A549 (cell line): ENCODE measurements at regions not wholly inside any gene's neighbourhood (a gene's known extent, or its start where the extent isn't known, plus 50 kb on each side); places are given as distances from the start of the nearest gene placed in this dataset.

Experiments used
- ATAC-seq, 2 experiments: fragments of 200-7000 bp in 1 of 2; fragments of >200 bp in 1 of 2; cut with Nextera tagmentation in 1 of 2; cut with Tn5 transposase in 1 of 2; 3 replicates each; pipeline versions ENCODE4 v1.8.0 to v1.9.1; 2018 to 2020; ENCODE audit warnings: mild to moderate bottlenecking in 1 of 2, moderate library complexity in 1 of 2
- CTCF ChIA-PET: fragments of 300-600 bp; sonication (Branson Sonifier 250); formaldehyde crosslinking; extraction: SDS; loops from one replicate; lab custom pipeline; 2021; ENCODE audit warnings: antibody characterized with exemption, inconsistent platforms; lab: Yijun Ruan, JAX
- POLR2A ChIA-PET: fragments of 350-600 bp; formaldehyde crosslinking; extraction: SDS; loops from one replicate; lab custom pipeline; 2021; ENCODE audit warnings: antibody characterized with exemption, inconsistent platforms; lab: Yijun Ruan, JAX
- DNase-seq, 2 experiments: peaks; one replicate each; pipeline versions ENCODE4 v3.0.0 to v3.0.0-alpha.2; 2011 to 2016; ENCODE audit warnings: low read depth in 1 of 2, low spot score in 1 of 2
- FAIRE-seq: peaks from 2 replicates; lab custom pipeline; 2011; peaks lifted over from hg19 to GRCh38; lab: Jason Lieb, UNC
- H3K27ac ChIP-seq, 2 experiments: fragments of >200 bp; sonication (Bioruptor Twin); formaldehyde crosslinking; 3 replicates each; pipeline ENCODE4 v1.5.1; 2016 to 2017
- H3K4me1 ChIP-seq: fragments of >200 bp; sonication (Bioruptor Twin); formaldehyde crosslinking; 3 replicates; pipeline ENCODE4 v1.6.1; 2016
- H3K4me2 ChIP-seq: fragments of >200 bp; sonication (Bioruptor Twin); formaldehyde crosslinking; 3 replicates; pipeline ENCODE4 v1.6.1; 2016
- H3K4me3 ChIP-seq: fragments of >200 bp; sonication (Bioruptor Twin); formaldehyde crosslinking; 3 replicates; pipeline ENCODE4 v1.5.1; 2016
- H3K9me3 ChIP-seq: fragments of >200 bp; sonication (Bioruptor Twin); formaldehyde crosslinking; 3 replicates; pipeline ENCODE4 v1.6.1; 2016
- CBX2 ChIP-seq: fragments of 200-600 bp; sonication (generic); IDR thresholded peaks from 2 replicates; pipeline ENCODE4 v1.6.1; 2016; ENCODE audit warnings: low read depth, mild to moderate bottlenecking, borderline replicate concordance
- CHD4 ChIP-seq: fragments of 200-600 bp; sonication (generic); IDR thresholded peaks from 2 replicates; pipeline ENCODE4 v1.6.1; 2016; ENCODE audit warnings: antibody characterized with exemption, mild to moderate bottlenecking, borderline replicate concordance
- EHF ChIP-seq: fragments of 250-450 bp; sonication (Bioruptor Pico); IDR thresholded peaks from 2 replicates; pipeline ENCODE4 v1.5.0; 2020; ENCODE audit warnings: mild to moderate bottlenecking
- EP300 ChIP-seq, 2 experiments: fragments of >200 bp; sonication (Bioruptor Twin); formaldehyde crosslinking; IDR thresholded peaks; 2 replicates in 1 of 2; 3 replicates in 1 of 2; pipeline ENCODE4 v1.6.1; 2016 to 2017
- FOXS1 ChIP-seq: fragments of 250-450 bp; sonication (Bioruptor Pico); IDR thresholded peaks from 2 replicates; pipeline ENCODE4 v1.5.0; 2020; ENCODE audit warnings: mild to moderate bottlenecking, moderate library complexity
- GATA3 ChIP-seq: IDR thresholded peaks from 2 replicates; pipeline ENCODE4 v1.6.1; 2012; ENCODE audit warnings: borderline replicate concordance
- HOXB13 ChIP-seq: fragments of 250-450 bp; sonication (Bioruptor Pico); IDR thresholded peaks from 2 replicates; pipeline ENCODE4 v1.5.0; 2020; ENCODE audit warnings: low read depth, mild to moderate bottlenecking, moderate library complexity
- HOXB5 ChIP-seq: fragments of 250-450 bp; sonication (Bioruptor Pico); IDR thresholded peaks from 2 replicates; pipeline ENCODE4 v1.5.0; 2020; ENCODE audit warnings: mild to moderate bottlenecking, moderate library complexity
- JUNB ChIP-seq: fragments of >200 bp; sonication (Bioruptor Twin); formaldehyde crosslinking; IDR thresholded peaks from 2 replicates; pipeline ENCODE4 v1.6.1; 2016
- KDM5A ChIP-seq: fragments of 200-600 bp; sonication (generic); IDR thresholded peaks from 2 replicates; pipeline ENCODE4 v1.6.1; 2016; ENCODE audit warnings: antibody characterized with exemption, mild to moderate bottlenecking
- MAFK ChIP-seq: fragments of 450-650 bp; IDR thresholded peaks from 2 replicates; pipeline ENCODE4 v1.6.1; 2014; ENCODE audit not compliant: partially characterized antibody
- MYC ChIP-seq: IDR thresholded peaks from 2 replicates; pipeline ENCODE4 v1.6.1; 2012; ENCODE audit warnings: mild to moderate bottlenecking, inconsistent platforms, low read length, improper control_type of control experiment, borderline replicate concordance
- NFE2L2 ChIP-seq: fragments of 150-350 bp; conservative IDR thresholded peaks from 2 replicates; pipeline ENCODE4 v1.6.1; 2014; ENCODE audit warnings: low read length
- NR3C1 ChIP-seq: fragments of >200 bp; sonication (Bioruptor Twin); formaldehyde crosslinking; IDR thresholded peaks from 3 replicates; pipeline ENCODE4 v1.6.1; 2017
- POLR2A ChIP-seq: IDR thresholded peaks from 2 replicates; pipeline ENCODE4 v1.6.1; 2012; ENCODE audit warnings: mild to moderate bottlenecking, low read length
- RFX5 ChIP-seq: fragments of 450-650 bp; IDR thresholded peaks from 2 replicates; pipeline ENCODE4 v1.7.1; 2014; ENCODE audit warnings: antibody characterized with exemption, mild to moderate bottlenecking, moderate library complexity
- RNF2 ChIP-seq: fragments of 200-600 bp; sonication (generic); IDR thresholded peaks from 2 replicates; pipeline ENCODE4 v1.6.1; 2016; ENCODE audit warnings: low read depth, mild to moderate bottlenecking, antibody characterized with exemption, moderate library complexity, borderline replicate concordance
- TFCP2L1 ChIP-seq: fragments of 250-450 bp; sonication (Bioruptor Pico); IDR thresholded peaks from 2 replicates; pipeline ENCODE4 v1.5.0; 2021; ENCODE audit warnings: mild to moderate bottlenecking
- TP53 ChIP-seq: fragments of 250-450 bp; sonication (Bioruptor Pico); IDR thresholded peaks from 2 replicates; pipeline ENCODE4 v1.5.0; 2021; ENCODE audit warnings: mild to moderate bottlenecking, moderate library complexity
- WGBS: methylation state at CpG from one replicate; pipeline ENCODE4 v1.1.6; 2017; ENCODE audit errors: missing lambda C conversion rate; 5-methylcytosine and 5-hydroxymethylcytosine counted together
- TF ChIP-seq, protein P1 (sequence below): fragments of 250-450 bp; sonication (Bioruptor Pico); IDR thresholded peaks from 2 replicates; pipeline ENCODE4 v1.5.0; 2021; ENCODE audit warnings: mild to moderate bottlenecking, moderate library complexity, borderline replicate concordance
- TF ChIP-seq, protein P2 (sequence below): fragments of 200-600 bp; sonication (generic); IDR thresholded peaks from 2 replicates; pipeline ENCODE4 v1.6.1; 2016; ENCODE audit warnings: antibody characterized with exemption, mild to moderate bottlenecking, moderate library complexity
- TF ChIP-seq, protein P3 (sequence below): IDR thresholded peaks from 2 replicates; pipeline ENCODE4 v1.6.1; 2012; ENCODE audit warnings: low read depth, borderline replicate concordance

DNA sequence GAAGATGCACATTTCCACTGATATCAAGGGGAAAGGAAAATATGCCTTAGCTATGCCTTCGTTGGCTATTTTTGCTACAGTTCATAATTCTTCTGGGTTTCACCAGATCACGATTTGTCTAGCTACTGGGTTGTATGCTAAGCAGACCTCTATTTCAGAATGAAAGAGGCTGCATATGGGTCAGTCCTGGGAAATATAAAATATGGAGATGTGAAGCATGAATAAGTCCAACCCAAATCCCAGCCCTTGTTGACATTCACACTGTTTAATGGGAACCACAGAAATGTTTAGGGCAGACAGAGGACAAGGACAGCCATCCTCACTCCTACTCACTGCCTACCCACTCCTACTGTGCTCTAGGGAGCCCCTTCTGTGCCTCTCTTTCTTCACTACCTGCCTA lies 343.2 kb upstream of the CAMK1G start:
- CTCF ChIA-PET: interaction anchor here (2.6 kb wide), 1 partner anchor 8 kb away, joined by 16 read pairs; no protein-coding TSS in a partner anchor
- no peak for FAIRE-seq
- H3K9me3 ChIP-seq: no peaks in the 10 kb centered on the region

GRCh38 chr1:209241487-209241886 lies 342.0 kb upstream of the CAMK1G start:
- Histone ChIP-seq H3K4me1 (peaks cover 4% of the 10 kb centered on the region; the same call in 1 of the 3 replicates), H3K9me3 (no peaks in the 10 kb centered on the region), H3K4me3 (no peak overlapping the region), H3K4me2 (no peak overlapping the region), H3K27ac (no peak overlapping the region)
- ATAC-seq (no peak), FAIRE-seq (no peak), DNase-seq (no peak)
- POLR2A ChIA-PET: no interaction called here
- 22% methylated on average over 6 of the region's 6 CpGs for WGBS
- CTCF ChIA-PET: no interaction called here
- TF ChIP-seq, protein P1, sequence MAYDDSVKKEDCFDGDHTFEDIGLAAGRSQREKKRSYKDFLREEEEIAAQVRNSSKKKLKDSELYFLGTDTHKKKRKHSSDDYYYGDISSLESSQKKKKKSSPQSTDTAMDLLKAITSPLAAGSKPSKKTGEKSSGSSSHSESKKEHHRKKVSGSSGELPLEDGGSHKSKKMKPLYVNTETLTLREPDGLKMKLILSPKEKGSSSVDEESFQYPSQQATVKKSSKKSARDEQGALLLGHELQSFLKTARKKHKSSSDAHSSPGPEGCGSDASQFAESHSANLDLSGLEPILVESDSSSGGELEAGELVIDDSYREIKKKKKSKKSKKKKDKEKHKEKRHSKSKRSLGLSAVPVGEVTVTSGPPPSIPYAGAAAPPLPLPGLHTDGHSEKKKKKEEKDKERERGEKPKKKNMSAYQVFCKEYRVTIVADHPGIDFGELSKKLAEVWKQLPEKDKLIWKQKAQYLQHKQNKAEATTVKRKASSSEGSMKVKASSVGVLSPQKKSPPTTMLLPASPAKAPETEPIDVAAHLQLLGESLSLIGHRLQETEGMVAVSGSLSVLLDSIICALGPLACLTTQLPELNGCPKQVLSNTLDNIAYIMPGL: no peak
- TF ChIP-seq, protein P2, sequence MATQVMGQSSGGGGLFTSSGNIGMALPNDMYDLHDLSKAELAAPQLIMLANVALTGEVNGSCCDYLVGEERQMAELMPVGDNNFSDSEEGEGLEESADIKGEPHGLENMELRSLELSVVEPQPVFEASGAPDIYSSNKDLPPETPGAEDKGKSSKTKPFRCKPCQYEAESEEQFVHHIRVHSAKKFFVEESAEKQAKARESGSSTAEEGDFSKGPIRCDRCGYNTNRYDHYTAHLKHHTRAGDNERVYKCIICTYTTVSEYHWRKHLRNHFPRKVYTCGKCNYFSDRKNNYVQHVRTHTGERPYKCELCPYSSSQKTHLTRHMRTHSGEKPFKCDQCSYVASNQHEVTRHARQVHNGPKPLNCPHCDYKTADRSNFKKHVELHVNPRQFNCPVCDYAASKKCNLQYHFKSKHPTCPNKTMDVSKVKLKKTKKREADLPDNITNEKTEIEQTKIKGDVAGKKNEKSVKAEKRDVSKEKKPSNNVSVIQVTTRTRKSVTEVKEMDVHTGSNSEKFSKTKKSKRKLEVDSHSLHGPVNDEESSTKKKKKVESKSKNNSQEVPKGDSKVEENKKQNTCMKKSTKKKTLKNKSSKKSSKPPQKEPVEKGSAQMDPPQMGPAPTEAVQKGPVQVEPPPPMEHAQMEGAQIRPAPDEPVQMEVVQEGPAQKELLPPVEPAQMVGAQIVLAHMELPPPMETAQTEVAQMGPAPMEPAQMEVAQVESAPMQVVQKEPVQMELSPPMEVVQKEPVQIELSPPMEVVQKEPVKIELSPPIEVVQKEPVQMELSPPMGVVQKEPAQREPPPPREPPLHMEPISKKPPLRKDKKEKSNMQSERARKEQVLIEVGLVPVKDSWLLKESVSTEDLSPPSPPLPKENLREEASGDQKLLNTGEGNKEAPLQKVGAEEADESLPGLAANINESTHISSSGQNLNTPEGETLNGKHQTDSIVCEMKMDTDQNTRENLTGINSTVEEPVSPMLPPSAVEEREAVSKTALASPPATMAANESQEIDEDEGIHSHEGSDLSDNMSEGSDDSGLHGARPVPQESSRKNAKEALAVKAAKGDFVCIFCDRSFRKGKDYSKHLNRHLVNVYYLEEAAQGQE: 0 out of 2 replicates have a peak, but pooled peaks have one; percentile 37

More for the DNA sequence above, 343.2 kb upstream of the CAMK1G start:
- 2% methylated on average over 2 of the region's 2 CpGs for WGBS
- Histone ChIP-seq H3K4me3 (no peak overlapping the region), H3K27ac (no peak overlapping the region), H3K4me1 (no peaks in the 10 kb centered on the region), H3K4me2 (no peak overlapping the region)
- POLR2A ChIA-PET: no interaction called here
- ATAC-seq (no peak), DNase-seq (no peak)
- TF ChIP-seq KDM5A (no peak), CHD4 (no peak), RFX5 (no peak), FOXS1 (no peak), HOXB5 (no peak), RNF2 (no peak), TFCP2L1 (CRISPR knock-in tag) (no peak), TP53 (no peak), CBX2 (no peak), EP300 (IDR thresholded peaks at IDR 0.05) (no peak), MAFK (no peak), NFE2L2 (no peak), EHF (CRISPR knock-in tag) (no peak), HOXB13 (CRISPR knock-in tag) (no peak), NR3C1 (no peak), POLR2A (no peak), JUNB (no peak), MYC (no peak), GATA3 (no peak)
- TF ChIP-seq, protein P3, sequence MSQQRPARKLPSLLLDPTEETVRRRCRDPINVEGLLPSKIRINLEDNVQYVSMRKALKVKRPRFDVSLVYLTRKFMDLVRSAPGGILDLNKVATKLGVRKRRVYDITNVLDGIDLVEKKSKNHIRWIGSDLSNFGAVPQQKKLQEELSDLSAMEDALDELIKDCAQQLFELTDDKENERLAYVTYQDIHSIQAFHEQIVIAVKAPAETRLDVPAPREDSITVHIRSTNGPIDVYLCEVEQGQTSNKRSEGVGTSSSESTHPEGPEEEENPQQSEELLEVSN: no peak
